Ammon's horn (tissue), 1 donor: ENCODE measurements at regions not wholly inside any gene's neighbourhood (a gene's known extent, or its start where the extent isn't known, plus 50 kb on each side); places are given as distances from the start of the nearest gene placed in this dataset.
"Not testable (repeated sequence)": the region's sequence is repeated elsewhere in the genome, so short reads cannot be mapped to it uniquely, and the experiment has no call there.

ENCODE experiments used
- DNase-seq: peaks from one replicate; pipeline ENCODE4 v3.0.0-alpha.2; 2016; ENCODE audit warnings: low spot score

- no peak for DNase-seq
Measured at GRCh38 chr5:17326600-17327037, 109.2 kb downstream of the BASP1 start.

- no peak for DNase-seq
Measured at GRCh38 chr5:17327048-17327625, 109.7 kb downstream of the BASP1 start.

- no peak for DNase-seq
Measured at GRCh38 chr5:17329571-17329970, 112.1 kb downstream of the BASP1 start.

GRCh38 chr5:17330386-17330785 is 113.0 kb downstream of the BASP1 start:
- no peak for DNase-seq

- DNase-seq = no peak
Measured at GRCh38 chr5:17331651-17332050, 114.2 kb downstream of the BASP1 start.

GRCh38 chr5:17333755-17334154 is 116.3 kb downstream of the BASP1 start:
- DNase-seq = no peak

GRCh38 chr5:17336054-17336453 is 118.6 kb downstream of the BASP1 start:
- no peak for DNase-seq

- not testable (repeated sequence) for DNase-seq
Measured at GRCh38 chr5:17336723-17337122, 119.3 kb downstream of the BASP1 start.

GRCh38 chr5:17339841-17340240 is 122.4 kb downstream of the BASP1 start:
- DNase-seq = no peak

- no peak for DNase-seq
Measured at GRCh38 chr5:17340379-17340778, 122.9 kb downstream of the BASP1 start.

- no peak for DNase-seq
Measured at GRCh38 chr5:17340819-17341218, 123.4 kb downstream of the BASP1 start.

- no peak for DNase-seq
Measured at GRCh38 chr5:17343675-17344074, 126.2 kb downstream of the BASP1 start.

- DNase-seq = no peak
Measured at GRCh38 chr5:17346811-17347210, 129.4 kb downstream of the BASP1 start.

GRCh38 chr5:17352223-17352622 is 134.8 kb downstream of the BASP1 start:
- no peak for DNase-seq

- no peak for DNase-seq
Measured at GRCh38 chr5:17354265-17354664, 136.8 kb downstream of the BASP1 start.

- no peak for DNase-seq
Measured at GRCh38 chr5:17355586-17356346, 138.3 kb downstream of the BASP1 start.

GRCh38 chr5:17356551-17356950 is 139.1 kb downstream of the BASP1 start:
- no peak for DNase-seq

GRCh38 chr5:17357504-17357903 is 140.1 kb downstream of the BASP1 start:
- no peak for DNase-seq

- DNase-seq = no peak
Measured at GRCh38 chr5:17358031-17358430, 140.0 kb upstream of the TAF11L2 start.

- DNase-seq = no peak
Measured at GRCh38 chr5:17359451-17360011, 138.5 kb upstream of the TAF11L2 start.

GRCh38 chr5:17360879-17361278 is 137.2 kb upstream of the TAF11L2 start:
- no peak for DNase-seq

GRCh38 chr5:17361331-17361730 is 136.7 kb upstream of the TAF11L2 start:
- DNase-seq = no peak

GRCh38 chr5:17364987-17365810 is 132.8 kb upstream of the TAF11L2 start:
- DNase-seq = peak; percentile 54
